ENCODE measurements at regions not wholly inside any gene's neighbourhood (a gene's known extent, or its start where the extent isn't known, plus 50 kb on each side); places are given as distances from the start of the nearest gene placed in this dataset.

DNA sequence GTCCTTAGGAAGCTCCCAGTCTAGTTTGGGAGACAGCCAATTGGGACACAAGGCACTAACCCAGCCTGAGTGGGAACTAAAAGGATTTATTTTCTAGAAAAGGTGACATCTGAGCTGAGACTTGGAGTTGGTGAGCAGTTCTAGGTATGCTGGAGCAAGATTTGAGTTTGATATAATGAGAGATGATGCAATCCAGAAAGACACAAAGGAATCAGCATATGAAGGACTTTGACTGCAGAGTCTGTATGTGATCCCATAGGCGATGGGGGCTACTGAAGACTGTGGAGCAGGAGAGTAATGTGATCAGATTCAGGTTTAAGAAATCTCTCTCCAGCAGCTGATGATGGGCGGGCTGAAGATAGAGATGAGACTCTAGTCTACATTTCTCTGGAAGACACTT, 135.1 kb upstream of the MYCN start:
- DNase-seq (ENCODE audit: low read depth) (no peak), FAIRE-seq (no peak)
- Histone ChIP-seq H2AFZ (ENCODE audit: low read depth, low read length) (no peak overlapping the region), H4K20me1 (ENCODE audit: insufficient read depth, low read length) (no peaks in the 10 kb centered on the region), H3K9ac (ENCODE audit: low read length) (no peak overlapping the region), H3K9me3 (ENCODE audit: insufficient read depth, low read depth, low read length) (peaks cover 3% of the 10 kb centered on the region), H3K27me3 (ENCODE audit: insufficient read depth, low read length) (no peaks in the 10 kb centered on the region), H3K79me2 (ENCODE audit: insufficient read depth, low read length) (no peaks in the 10 kb centered on the region), H3K4me2 (ENCODE audit: low read length) (no peak overlapping the region), H3K4me3 (ENCODE audit: insufficient read depth, low read depth, low read length) (no peak overlapping the region), H3K4me1 (ENCODE audit: insufficient read depth, low read length) (no peaks in the 10 kb centered on the region), H3K27ac (ENCODE audit: low read depth, low read length) (no peak overlapping the region), H3K36me3 (ENCODE audit: insufficient read depth, low read length) (no peaks in the 10 kb centered on the region)
- no peak overlapping the region for H3K27ac Mint-ChIP-seq (ENCODE audit: unreplicated experiment)
- H3K36me3 Mint-ChIP-seq (ENCODE audit: low read depth, unreplicated experiment), result no peaks in the 10 kb centered on the region
- H3K4me3 Mint-ChIP-seq (ENCODE audit: unreplicated experiment), result no peak overlapping the region
- H3K27me3 Mint-ChIP-seq (ENCODE audit: low read depth, unreplicated experiment), result peaks cover 33% of the 10 kb centered on the region
- peaks cover 9% of the 10 kb centered on the region for H3K4me1 Mint-ChIP-seq (ENCODE audit: low read depth, unreplicated experiment)
- H3K9me3 Mint-ChIP-seq (ENCODE audit: unreplicated experiment), result no peaks in the 10 kb centered on the region
- TF ChIP-seq EZH2 (IDR thresholded peaks at IDR 0.05; ENCODE audit: insufficient read depth, low read length), result no peak
- TF ChIP-seq, protein P1, sequence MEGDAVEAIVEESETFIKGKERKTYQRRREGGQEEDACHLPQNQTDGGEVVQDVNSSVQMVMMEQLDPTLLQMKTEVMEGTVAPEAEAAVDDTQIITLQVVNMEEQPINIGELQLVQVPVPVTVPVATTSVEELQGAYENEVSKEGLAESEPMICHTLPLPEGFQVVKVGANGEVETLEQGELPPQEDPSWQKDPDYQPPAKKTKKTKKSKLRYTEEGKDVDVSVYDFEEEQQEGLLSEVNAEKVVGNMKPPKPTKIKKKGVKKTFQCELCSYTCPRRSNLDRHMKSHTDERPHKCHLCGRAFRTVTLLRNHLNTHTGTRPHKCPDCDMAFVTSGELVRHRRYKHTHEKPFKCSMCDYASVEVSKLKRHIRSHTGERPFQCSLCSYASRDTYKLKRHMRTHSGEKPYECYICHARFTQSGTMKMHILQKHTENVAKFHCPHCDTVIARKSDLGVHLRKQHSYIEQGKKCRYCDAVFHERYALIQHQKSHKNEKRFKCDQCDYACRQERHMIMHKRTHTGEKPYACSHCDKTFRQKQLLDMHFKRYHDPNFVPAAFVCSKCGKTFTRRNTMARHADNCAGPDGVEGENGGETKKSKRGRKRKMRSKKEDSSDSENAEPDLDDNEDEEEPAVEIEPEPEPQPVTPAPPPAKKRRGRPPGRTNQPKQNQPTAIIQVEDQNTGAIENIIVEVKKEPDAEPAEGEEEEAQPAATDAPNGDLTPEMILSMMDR (IDR thresholded peaks at IDR 0.05; ENCODE audit: insufficient read depth, low read depth, low read length), result no peak

DNA sequence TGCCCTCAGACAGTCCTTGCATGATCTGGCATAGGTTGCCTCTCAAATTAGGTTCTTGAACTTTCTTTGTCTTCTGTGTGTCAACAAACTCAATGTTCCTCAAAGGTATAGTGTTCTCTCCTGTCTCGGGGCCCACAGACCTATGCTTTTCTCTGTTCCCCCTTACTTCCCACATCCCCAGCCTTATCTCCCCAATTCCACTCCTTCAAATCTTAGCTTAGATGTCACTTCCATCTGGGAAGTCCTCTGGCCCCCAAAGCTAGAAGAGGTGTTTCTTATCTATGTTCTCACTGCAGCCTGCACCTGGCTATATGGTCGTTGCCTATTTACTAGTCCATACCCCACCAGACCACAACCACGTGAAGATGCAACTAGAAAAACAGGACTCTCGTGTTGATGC, 134.6 kb upstream of the MYCN start:
- Histone ChIP-seq H3K27me3 (ENCODE audit: insufficient read depth, low read length) (no peaks in the 10 kb centered on the region), H3K4me1 (ENCODE audit: insufficient read depth, low read length) (no peaks in the 10 kb centered on the region), H3K79me2 (ENCODE audit: insufficient read depth, low read length) (no peaks in the 10 kb centered on the region), H3K9me3 (ENCODE audit: insufficient read depth, low read depth, low read length) (peaks cover 3% of the 10 kb centered on the region), H2AFZ (ENCODE audit: low read depth, low read length) (no peak overlapping the region), H3K4me3 (ENCODE audit: insufficient read depth, low read depth, low read length) (no peak overlapping the region), H4K20me1 (ENCODE audit: insufficient read depth, low read length) (no peaks in the 10 kb centered on the region), H3K4me2 (ENCODE audit: low read length) (no peak overlapping the region), H3K9ac (ENCODE audit: low read length) (no peak overlapping the region), H3K36me3 (ENCODE audit: insufficient read depth, low read length) (no peaks in the 10 kb centered on the region), H3K27ac (ENCODE audit: low read depth, low read length) (no peak overlapping the region)
- no peak overlapping the region for H3K4me3 Mint-ChIP-seq (ENCODE audit: unreplicated experiment)
- no peaks in the 10 kb centered on the region for H3K36me3 Mint-ChIP-seq (ENCODE audit: low read depth, unreplicated experiment)
- FAIRE-seq, result no peak
- TF ChIP-seq, protein P1 (IDR thresholded peaks at IDR 0.05; ENCODE audit: insufficient read depth, low read depth, low read length), result no peak
- no peak for TF ChIP-seq EZH2 (IDR thresholded peaks at IDR 0.05; ENCODE audit: insufficient read depth, low read length)
- no peaks in the 10 kb centered on the region for H3K9me3 Mint-ChIP-seq (ENCODE audit: unreplicated experiment)
- no peak for DNase-seq (ENCODE audit: low read depth)
- peaks cover 33% of the 10 kb centered on the region for H3K27me3 Mint-ChIP-seq (ENCODE audit: low read depth, unreplicated experiment)
- peaks cover 7% of the 10 kb centered on the region for H3K4me1 Mint-ChIP-seq (ENCODE audit: low read depth, unreplicated experiment)
- no peak overlapping the region for H3K27ac Mint-ChIP-seq (ENCODE audit: unreplicated experiment)

DNA sequence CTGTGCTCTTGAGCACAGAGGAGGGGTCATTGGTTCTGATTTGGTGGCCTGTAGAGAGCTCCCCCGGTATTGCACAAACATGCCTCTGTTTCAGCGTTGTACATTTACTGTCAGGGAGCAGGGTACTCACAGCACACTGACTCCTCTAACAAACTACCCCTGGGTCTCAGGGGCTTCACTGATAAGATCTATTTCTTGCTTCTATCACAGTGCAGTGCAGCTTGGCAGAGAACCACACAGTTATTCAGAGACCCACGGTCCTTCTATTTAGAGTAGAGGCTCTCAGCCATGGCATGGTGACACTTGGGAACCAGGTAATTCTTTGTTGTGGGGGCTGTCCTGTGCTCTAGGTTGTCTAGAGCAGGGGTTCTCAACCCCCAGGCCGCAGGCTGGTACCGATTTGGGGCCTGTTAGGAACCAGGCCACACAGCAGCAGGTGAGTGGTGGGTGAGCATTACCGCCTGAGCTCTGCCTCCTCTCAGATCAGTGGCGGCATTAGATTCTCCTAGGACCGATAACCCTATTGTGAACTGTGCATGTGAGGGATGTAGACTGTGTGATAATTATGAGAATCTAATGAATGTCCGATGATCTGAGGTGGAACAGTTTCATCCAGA, 133.4 kb upstream of the MYCN start:
- H3K27ac ChIP-seq (ENCODE audit: low read depth, low read length), result no peak overlapping the region
- Mint-ChIP-seq H3K27ac (ENCODE audit: unreplicated experiment) (no peak overlapping the region), H3K9me3 (ENCODE audit: unreplicated experiment) (no peaks in the 10 kb centered on the region), H3K4me1 (ENCODE audit: low read depth, unreplicated experiment) (peaks cover 15% of the 10 kb centered on the region), H3K4me3 (ENCODE audit: unreplicated experiment) (no peak overlapping the region), H3K27me3 (ENCODE audit: low read depth, unreplicated experiment) (peaks cover 31% of the 10 kb centered on the region), H3K36me3 (ENCODE audit: low read depth, unreplicated experiment) (no peaks in the 10 kb centered on the region)
- H3K36me3 ChIP-seq (ENCODE audit: insufficient read depth, low read length), result no peaks in the 10 kb centered on the region
- H3K4me1 ChIP-seq (ENCODE audit: insufficient read depth, low read length), result no peaks in the 10 kb centered on the region
- no peaks in the 10 kb centered on the region for H3K27me3 ChIP-seq (ENCODE audit: insufficient read depth, low read length)
- H4K20me1 ChIP-seq (ENCODE audit: insufficient read depth, low read length), result no peaks in the 10 kb centered on the region
- no peak for TF ChIP-seq EZH2 (IDR thresholded peaks at IDR 0.05; ENCODE audit: insufficient read depth, low read length)
- no peaks in the 10 kb centered on the region for H3K79me2 ChIP-seq (ENCODE audit: insufficient read depth, low read length)
- H3K4me3 ChIP-seq (ENCODE audit: insufficient read depth, low read depth, low read length), result no peak overlapping the region
- FAIRE-seq, result no peak
- no peak overlapping the region for H2AFZ ChIP-seq (ENCODE audit: low read depth, low read length)
- no peak overlapping the region for H3K9ac ChIP-seq (ENCODE audit: low read length)
- peaks cover 3% of the 10 kb centered on the region for H3K9me3 ChIP-seq (ENCODE audit: insufficient read depth, low read depth, low read length)
- DNase-seq (ENCODE audit: low read depth), result no peak
- no peak overlapping the region for H3K4me2 ChIP-seq (ENCODE audit: low read length)

Measured in astrocyte (in vitro differentiated cells and primary cell).